ENCODE measurements at regions not wholly inside any gene's neighbourhood (a gene's known extent, or its start where the extent isn't known, plus 50 kb on each side); places are given as distances from the start of the nearest gene placed in this dataset.

- no peak overlapping the region for H2AFZ ChIP-seq (ENCODE audit: low read length)
- no peaks in the 10 kb centered on the region for H3K9me3 ChIP-seq (ENCODE audit: low read length)
- H3K27ac ChIP-seq (ENCODE audit: low read depth, low read length, poor library complexity, severe bottlenecking): no peak overlapping the region
- no peaks in the 10 kb centered on the region for H4K20me1 ChIP-seq (ENCODE audit: insufficient read depth, low read length)
- no peaks in the 10 kb centered on the region for H3K79me2 ChIP-seq (ENCODE audit: insufficient read depth, low read depth, low read length)
- no peak overlapping the region for H3K4me3 ChIP-seq (ENCODE audit: low read depth, low read length, poor library complexity, severe bottlenecking)
- BruUV-seq (replicated peaks): no TSS peak
- H3K9me2 ChIP-seq (ENCODE audit: insufficient read depth, low read length): no peaks in the 10 kb centered on the region
- no peaks in the 10 kb centered on the region for H3K36me3 ChIP-seq (ENCODE audit: insufficient read depth, low read length)
- DNase-seq (ENCODE audit: low spot score): no peak
- no peak overlapping the region for H3K4me2 ChIP-seq (ENCODE audit: low read length)
- H3K4me1 ChIP-seq (ENCODE audit: insufficient read depth, low read length, poor library complexity, severe bottlenecking): no peaks in the 10 kb centered on the region
- POLR2A ChIA-PET: no interaction called here
- CTCF ChIA-PET (ENCODE audit: unreplicated experiment): no interaction called here
- no peak for TF ChIP-seq EZH2phosphoT487 (IDR thresholded peaks at IDR 0.05; ENCODE audit: borderline replicate concordance, low read depth, low read length)
- TF ChIP-seq CTCF (conservative IDR thresholded peaks at IDR 0.05; ENCODE audit: low read length): no peak
- intact Hi-C loops (cut with micrococcal nuclease; ENCODE audit: unreplicated experiment): no loop called here
Measured at GRCh38 chr7:28260969-28261368, 80.4 kb upstream of the JAZF1 start.

- ChIA-PET CTCF (ENCODE audit: unreplicated experiment) (no interaction called here), POLR2A (interaction anchor here (0.7 kb wide), 1 partner anchor 259 kb away, joined by 3 read pairs; no protein-coding TSS in a partner anchor)
- no peak for DNase-seq (ENCODE audit: low spot score)
- Histone ChIP-seq H3K9me2 (ENCODE audit: insufficient read depth, low read length) (no peaks in the 10 kb centered on the region), H3K79me2 (ENCODE audit: insufficient read depth, low read depth, low read length) (no peaks in the 10 kb centered on the region), H2AFZ (ENCODE audit: low read length) (no peak overlapping the region), H3K4me3 (ENCODE audit: low read depth, low read length, poor library complexity, severe bottlenecking) (no peak overlapping the region), H3K4me1 (ENCODE audit: insufficient read depth, low read length, poor library complexity, severe bottlenecking) (no peaks in the 10 kb centered on the region), H3K36me3 (ENCODE audit: insufficient read depth, low read length) (no peaks in the 10 kb centered on the region), H3K4me2 (ENCODE audit: low read length) (no peak overlapping the region), H3K9me3 (ENCODE audit: low read length) (no peaks in the 10 kb centered on the region), H3K27ac (ENCODE audit: low read depth, low read length, poor library complexity, severe bottlenecking) (no peak overlapping the region), H4K20me1 (ENCODE audit: insufficient read depth, low read length) (no peaks in the 10 kb centered on the region)
- no peak for TF ChIP-seq EZH2phosphoT487 (IDR thresholded peaks at IDR 0.05; ENCODE audit: borderline replicate concordance, low read depth, low read length)
- no peak for TF ChIP-seq CTCF (conservative IDR thresholded peaks at IDR 0.05; ENCODE audit: low read length)
- BruUV-seq (replicated peaks): no TSS peak
- intact Hi-C loops (cut with micrococcal nuclease; ENCODE audit: unreplicated experiment): no loop called here
Measured at GRCh38 chr7:28263622-28264271, 83.2 kb upstream of the JAZF1 start.

- BruUV-seq (replicated peaks): no TSS peak
- Histone ChIP-seq H3K9me3 (ENCODE audit: low read length) (no peaks in the 10 kb centered on the region), H3K27ac (ENCODE audit: low read depth, low read length, poor library complexity, severe bottlenecking) (no peak overlapping the region), H3K4me2 (ENCODE audit: low read length) (no peak overlapping the region), H3K4me3 (ENCODE audit: low read depth, low read length, poor library complexity, severe bottlenecking) (no peak overlapping the region), H4K20me1 (ENCODE audit: insufficient read depth, low read length) (no peaks in the 10 kb centered on the region), H2AFZ (ENCODE audit: low read length) (no peak overlapping the region), H3K4me1 (ENCODE audit: insufficient read depth, low read length, poor library complexity, severe bottlenecking) (peaks cover 10% of the 10 kb centered on the region), H3K9me2 (ENCODE audit: insufficient read depth, low read length) (no peaks in the 10 kb centered on the region), H3K79me2 (ENCODE audit: insufficient read depth, low read depth, low read length) (no peaks in the 10 kb centered on the region), H3K36me3 (ENCODE audit: insufficient read depth, low read length) (no peaks in the 10 kb centered on the region)
- TF ChIP-seq CTCF (conservative IDR thresholded peaks at IDR 0.05; ENCODE audit: low read length) (no peak), EZH2phosphoT487 (IDR thresholded peaks at IDR 0.05; ENCODE audit: borderline replicate concordance, low read depth, low read length) (no peak)
- ChIA-PET CTCF (ENCODE audit: unreplicated experiment) (no interaction called here), POLR2A (interaction anchor here (0.6 to 0.7 kb wide), 2 partner anchors 56 to 524 kb away, joined by 3 read pairs; no protein-coding TSS in a partner anchor)
- intact Hi-C loops (cut with micrococcal nuclease; ENCODE audit: unreplicated experiment): no loop called here
- DNase-seq (ENCODE audit: low spot score): no peak
Measured at GRCh38 chr7:28266402-28266801, 85.8 kb upstream of the JAZF1 start.

Measured in OCI-LY7 (cell line).